Mammary epithelial cell (primary cell): ENCODE measurements at regions not wholly inside any gene's neighbourhood (a gene's known extent, or its start where the extent isn't known, plus 50 kb on each side); places are given as distances from the start of the nearest gene placed in this dataset.
"Not testable (repeated sequence)": the region's sequence is repeated elsewhere in the genome, so short reads cannot be mapped to it uniquely, and the experiment has no call there.

Source experiments
- EZH2 ChIP-seq: IDR thresholded peaks from 2 replicates; pipeline ENCODE4 v1.6.1; 2012; ENCODE audit warnings: low read length, inconsistent platforms, borderline replicate concordance
- TF ChIP-seq, protein P1 (sequence below), 2 donors: IDR thresholded peaks in 1 of 2; conservative IDR thresholded peaks in 1 of 2; 2 replicates each; pipeline ENCODE4 v1.5.1; 2011 to 2012; ENCODE audit warnings: inconsistent platforms in 2 of 2, low read length in 2 of 2, mild to moderate bottlenecking in 2 of 2, control low read depth in 1 of 2, low read depth in 1 of 2; ENCODE audit not compliant: insufficient read depth in 1 of 2; ENCODE audit errors: extremely low read depth in 1 of 2

DNA sequence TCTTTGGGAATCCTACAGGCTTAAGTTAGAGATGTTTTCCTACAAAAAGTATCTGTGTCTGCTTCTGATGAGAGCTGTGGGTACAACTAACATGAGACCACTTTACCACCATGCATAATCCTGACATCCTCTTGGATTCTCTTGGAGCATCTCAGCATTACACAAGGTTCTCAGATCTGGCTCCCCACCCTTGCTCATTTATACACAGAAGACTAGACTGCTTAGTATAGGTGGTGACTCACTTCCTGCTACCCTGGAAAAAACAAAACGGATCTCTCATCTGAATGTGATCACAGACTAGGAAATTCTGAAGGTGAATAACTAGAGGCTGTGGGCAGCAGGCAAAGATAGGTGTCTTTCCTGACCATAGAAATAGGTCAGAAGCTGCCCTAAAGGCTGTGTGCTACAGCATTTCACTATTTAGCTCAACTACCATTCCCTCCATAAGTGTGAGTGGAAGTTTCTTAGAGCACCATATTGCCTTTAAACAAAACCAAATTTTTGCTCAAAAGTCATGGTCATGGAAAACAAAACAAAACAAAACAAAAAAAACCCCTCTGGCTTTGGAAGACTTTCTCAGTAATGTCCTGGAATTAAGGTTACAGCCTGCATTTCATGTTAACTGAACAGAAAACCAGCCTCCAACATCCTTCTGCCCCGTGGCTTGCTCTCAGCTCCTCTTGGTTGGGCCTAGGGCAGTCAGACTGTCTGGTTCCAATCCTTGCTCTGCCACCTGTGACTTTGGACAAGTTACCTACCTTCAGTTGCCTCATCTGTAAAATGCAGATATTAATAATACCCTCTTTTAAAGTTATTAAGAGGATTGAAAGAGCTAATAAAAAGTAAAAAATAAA, 75.1 kb upstream of the ZSCAN2 start:
- TF ChIP-seq, protein P1, sequence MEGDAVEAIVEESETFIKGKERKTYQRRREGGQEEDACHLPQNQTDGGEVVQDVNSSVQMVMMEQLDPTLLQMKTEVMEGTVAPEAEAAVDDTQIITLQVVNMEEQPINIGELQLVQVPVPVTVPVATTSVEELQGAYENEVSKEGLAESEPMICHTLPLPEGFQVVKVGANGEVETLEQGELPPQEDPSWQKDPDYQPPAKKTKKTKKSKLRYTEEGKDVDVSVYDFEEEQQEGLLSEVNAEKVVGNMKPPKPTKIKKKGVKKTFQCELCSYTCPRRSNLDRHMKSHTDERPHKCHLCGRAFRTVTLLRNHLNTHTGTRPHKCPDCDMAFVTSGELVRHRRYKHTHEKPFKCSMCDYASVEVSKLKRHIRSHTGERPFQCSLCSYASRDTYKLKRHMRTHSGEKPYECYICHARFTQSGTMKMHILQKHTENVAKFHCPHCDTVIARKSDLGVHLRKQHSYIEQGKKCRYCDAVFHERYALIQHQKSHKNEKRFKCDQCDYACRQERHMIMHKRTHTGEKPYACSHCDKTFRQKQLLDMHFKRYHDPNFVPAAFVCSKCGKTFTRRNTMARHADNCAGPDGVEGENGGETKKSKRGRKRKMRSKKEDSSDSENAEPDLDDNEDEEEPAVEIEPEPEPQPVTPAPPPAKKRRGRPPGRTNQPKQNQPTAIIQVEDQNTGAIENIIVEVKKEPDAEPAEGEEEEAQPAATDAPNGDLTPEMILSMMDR (conservative IDR thresholded peaks at IDR 0.05 in 1 of 2, IDR thresholded peaks at IDR 0.05 in 1 of 2; ENCODE audit: extremely low read depth in 1 of 2, insufficient read depth in 1 of 2, low read depth in 1 of 2, low read length in 2 of 2), result not testable (repeated sequence)
- not testable (repeated sequence) for TF ChIP-seq EZH2
